GM10266 (cell line): ENCODE measurements at regions not wholly inside any gene's neighbourhood (a gene's known extent, or its start where the extent isn't known, plus 50 kb on each side); places are given as distances from the start of the nearest gene placed in this dataset.

Experiments used
- DNase-seq: peaks from one replicate; pipeline ENCODE4 v3.0.0; 2012; ENCODE audit errors: extremely low spot score
- CTCF ChIP-seq: IDR thresholded peaks from 2 replicates; pipeline ENCODE4 v1.5.1; 2012; ENCODE audit warnings: mild to moderate bottlenecking, low read depth; ENCODE audit not compliant: control insufficient read depth, insufficient read depth; ENCODE audit errors: missing control alignments

GRCh38 chr15:93997071-93997658, 234.2 kb upstream of the MCTP2 start:
- peak; percentile 12 for DNase-seq
- TF ChIP-seq CTCF: peak; percentile 56

GRCh38 chr15:93989440-93989998, 241.8 kb upstream of the MCTP2 start:
- DNase-seq: no peak
- TF ChIP-seq CTCF: no peak

GRCh38 chr15:93987068-93987467, 244.3 kb upstream of the MCTP2 start:
- DNase-seq: no peak
- TF ChIP-seq CTCF: no peak

- DNase-seq: no peak
- no peak for TF ChIP-seq CTCF
Observed at GRCh38 chr15:93986400-93986984, 244.9 kb upstream of the MCTP2 start.

- DNase-seq: no peak
- TF ChIP-seq CTCF: no peak
Observed at GRCh38 chr15:93985925-93986324, 245.4 kb upstream of the MCTP2 start.

- no peak for TF ChIP-seq CTCF
- DNase-seq: no peak
Observed at GRCh38 chr15:93985176-93985575, 246.2 kb upstream of the MCTP2 start.

- DNase-seq: no peak
- no peak for TF ChIP-seq CTCF
Observed at GRCh38 chr15:93983526-93983925, 247.8 kb upstream of the MCTP2 start.
